H54 (cell line): ENCODE measurements at regions not wholly inside any gene's neighbourhood (a gene's known extent, or its start where the extent isn't known, plus 50 kb on each side); places are given as distances from the start of the nearest gene placed in this dataset.
"Not testable (repeated sequence)": the region's sequence is repeated elsewhere in the genome, so short reads cannot be mapped to it uniquely, and the experiment has no call there.

Experiments used
- DNase-seq: peaks from one replicate; pipeline ENCODE4 v3.0.0; 2011; ENCODE audit warnings: low spot score, mixed read lengths; ENCODE audit not compliant: insufficient read length
- FAIRE-seq: peaks from 3 replicates; lab custom pipeline; 2011; peaks lifted over from hg19 to GRCh38; lab: Jason Lieb, UNC
- POLR2A ChIP-seq: IDR thresholded peaks from 2 replicates; pipeline ENCODE4 v1.6.1; 2011; ENCODE audit warnings: low read depth, mild to moderate bottlenecking, low read length

DNA sequence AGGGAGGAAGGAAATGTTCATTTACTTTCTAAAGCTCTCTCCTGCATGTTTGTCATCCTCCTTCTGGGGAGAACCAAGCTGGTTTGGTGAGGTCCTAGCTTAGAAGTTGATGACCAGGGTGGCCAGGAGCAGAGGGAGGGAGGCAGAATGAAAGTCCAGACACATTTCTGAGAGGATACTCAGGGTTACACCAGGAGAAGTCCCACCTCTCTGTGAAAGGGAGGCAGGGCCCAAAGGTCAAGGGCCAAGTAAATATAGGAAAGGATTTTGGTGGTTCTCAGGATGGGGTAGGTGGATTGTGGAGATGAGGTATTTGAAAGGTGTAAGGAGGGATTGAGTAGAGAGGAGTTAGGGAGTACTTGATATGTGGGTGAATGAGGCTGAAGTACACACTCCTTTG, 58.0 kb upstream of the FBXO11 start:
- no peak for TF ChIP-seq POLR2A
- DNase-seq, result no peak
- FAIRE-seq, result no peak

DNA sequence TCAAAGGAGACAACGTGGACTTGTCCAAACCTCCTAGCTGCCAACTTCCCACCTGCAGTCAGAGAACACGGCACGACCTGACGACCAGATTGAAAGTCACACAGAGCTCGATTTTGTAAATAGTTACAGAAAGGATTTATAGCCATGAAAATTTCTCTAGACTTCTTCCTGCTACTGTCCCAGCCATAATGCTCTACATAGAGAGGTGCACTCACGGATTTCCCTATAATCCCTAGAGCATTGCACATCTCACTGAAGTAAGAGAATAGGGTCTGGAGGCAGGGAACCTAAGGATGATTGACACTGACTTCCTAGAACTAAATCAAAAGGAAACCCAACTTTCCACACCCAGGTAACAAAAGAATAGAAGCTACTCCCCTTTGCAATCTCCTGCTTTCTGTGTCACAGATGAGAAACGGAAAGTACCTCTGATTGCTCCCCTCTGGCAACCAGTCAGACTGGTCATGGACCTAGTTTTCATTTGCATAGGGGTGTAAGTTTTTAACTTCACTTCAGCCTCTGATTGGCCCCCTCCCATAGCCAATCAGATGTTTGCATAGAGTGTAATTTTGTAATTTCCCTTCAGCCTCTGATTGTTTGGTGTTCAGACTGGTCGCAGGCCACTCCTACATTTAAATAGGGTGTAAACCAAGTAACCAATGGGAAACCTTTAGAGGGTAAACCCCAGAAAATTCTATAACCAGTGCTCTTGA, 58.6 kb upstream of the FBXO11 start:
- DNase-seq (no peak), FAIRE-seq (no peak)
- no peak for TF ChIP-seq POLR2A

DNA sequence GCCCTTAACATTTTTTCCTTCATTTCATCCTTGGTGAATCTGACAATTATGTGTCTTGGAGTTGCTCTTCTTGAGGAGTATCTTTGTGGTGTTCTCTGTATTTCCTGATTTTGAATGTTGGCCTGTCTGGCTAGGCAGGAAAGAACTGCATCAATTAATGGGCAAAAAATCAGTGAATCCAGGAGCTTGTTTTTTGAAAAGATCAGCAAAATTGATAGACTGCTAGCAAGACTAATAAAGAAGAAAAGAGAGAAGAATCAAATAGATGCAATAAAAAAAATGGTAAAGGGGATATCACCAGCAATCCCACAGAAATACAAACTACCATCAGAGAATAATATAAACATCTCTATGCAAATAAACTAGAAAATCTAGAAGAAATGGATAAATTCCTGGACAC, 70.4 kb upstream of the FBXO11 start:
- DNase-seq, FAIRE-seq: not testable (repeated sequence)

DNA sequence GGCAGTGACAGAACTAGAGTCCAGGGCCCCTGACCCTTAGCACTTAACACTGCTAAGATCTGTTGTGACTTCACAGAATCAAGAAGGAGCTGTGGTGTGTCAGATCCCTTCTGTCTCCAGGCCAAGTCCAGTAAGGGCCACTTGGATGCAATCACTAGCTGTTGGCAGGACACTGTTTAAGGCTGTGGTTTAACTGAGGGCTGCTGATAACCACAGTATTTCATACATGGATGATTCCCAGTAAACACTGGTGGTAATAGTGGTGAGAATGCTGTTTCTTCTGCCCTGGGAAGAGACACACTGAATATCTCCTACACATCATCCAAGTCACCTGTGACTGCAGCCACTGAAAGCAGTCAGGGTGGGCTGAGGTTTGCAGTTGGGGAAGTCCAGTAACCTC, 77.7 kb upstream of the FBXO11 start:
- TF ChIP-seq POLR2A, result no peak
- FAIRE-seq (no peak), DNase-seq (no peak)

DNA sequence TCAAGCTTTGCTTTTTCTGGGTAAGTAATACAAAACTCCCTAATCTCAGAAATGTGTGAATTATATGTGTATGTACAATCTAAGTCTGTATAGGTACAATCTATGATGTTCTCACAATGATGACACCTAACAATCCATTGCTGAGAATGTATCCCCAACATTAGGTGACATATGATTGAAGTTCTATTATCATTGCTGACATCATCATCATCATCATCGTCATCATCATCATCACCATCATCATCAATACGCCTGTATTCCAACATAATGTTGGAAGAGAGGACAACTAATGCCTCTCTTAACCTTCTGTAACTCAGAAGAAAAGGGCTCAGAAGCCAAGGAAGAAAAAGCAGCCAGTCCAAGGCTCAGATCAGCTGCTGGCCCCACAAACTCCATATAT, 84.2 kb upstream of the FBXO11 start:
- no peak for FAIRE-seq
- no peak for DNase-seq
- no peak for TF ChIP-seq POLR2A

DNA sequence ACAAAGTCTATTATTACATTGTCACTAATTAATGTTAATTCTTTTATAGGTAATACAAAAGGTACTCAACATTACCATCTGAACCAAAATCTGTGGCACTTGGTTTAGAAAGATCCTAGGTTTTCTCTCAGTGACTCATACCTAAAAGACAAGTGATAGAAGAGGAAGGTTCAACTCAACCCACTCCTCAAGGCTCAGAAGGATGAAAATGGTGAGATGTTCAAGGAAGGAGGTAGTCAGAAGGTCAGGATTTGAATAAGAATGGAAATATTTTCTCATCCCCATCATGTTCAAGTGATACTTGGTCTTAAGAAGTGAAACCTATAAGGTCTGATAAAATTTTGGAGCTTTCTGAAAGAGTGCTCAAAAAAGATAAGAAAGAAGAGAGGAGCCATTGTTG, 86.4 kb upstream of the FBXO11 start:
- DNase-seq (no peak), FAIRE-seq (no peak)
- TF ChIP-seq POLR2A, result no peak

DNA sequence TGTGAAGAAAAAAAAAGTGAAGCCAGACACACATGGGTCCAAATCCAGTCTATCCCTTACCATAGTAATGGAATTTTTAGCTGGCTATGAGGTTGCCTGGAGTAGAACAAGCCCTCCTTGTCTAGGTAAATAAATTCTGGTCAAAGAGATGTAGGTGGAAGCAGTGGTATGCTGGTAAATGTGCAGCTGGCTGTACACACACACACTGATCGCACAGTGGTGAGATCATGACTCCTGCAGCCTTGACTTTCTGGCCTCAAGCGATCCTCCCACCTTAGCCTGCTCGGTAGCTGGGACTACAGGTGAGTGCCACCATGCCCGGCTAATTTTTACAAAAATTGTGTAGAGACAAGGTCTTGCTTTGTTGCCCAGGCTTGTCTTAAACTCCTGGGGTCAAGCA, 90.5 kb upstream of the FBXO11 start:
- no peak for TF ChIP-seq POLR2A
- FAIRE-seq (no peak), DNase-seq (no peak)

DNA sequence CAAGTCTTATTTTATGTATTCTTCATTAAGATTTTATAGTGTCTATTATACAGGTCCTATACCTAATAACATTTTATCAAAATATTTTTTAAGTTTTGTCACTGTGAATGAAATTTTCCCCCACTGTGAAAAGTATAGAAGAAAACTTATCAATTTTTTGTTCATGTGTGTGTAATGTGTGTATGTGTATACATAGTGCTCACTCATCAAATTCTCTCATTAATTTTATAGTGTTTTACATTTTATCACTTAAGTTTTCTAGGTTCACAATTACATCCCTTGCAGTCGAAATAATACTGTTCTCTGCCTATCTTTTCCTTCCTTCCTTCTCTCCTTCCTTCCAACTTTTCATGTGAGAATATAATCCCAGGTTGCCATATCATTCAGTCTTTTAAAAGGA, 93.2 kb upstream of the FBXO11 start:
- TF ChIP-seq POLR2A, result no peak
- no peak for FAIRE-seq
- no peak for DNase-seq

DNA sequence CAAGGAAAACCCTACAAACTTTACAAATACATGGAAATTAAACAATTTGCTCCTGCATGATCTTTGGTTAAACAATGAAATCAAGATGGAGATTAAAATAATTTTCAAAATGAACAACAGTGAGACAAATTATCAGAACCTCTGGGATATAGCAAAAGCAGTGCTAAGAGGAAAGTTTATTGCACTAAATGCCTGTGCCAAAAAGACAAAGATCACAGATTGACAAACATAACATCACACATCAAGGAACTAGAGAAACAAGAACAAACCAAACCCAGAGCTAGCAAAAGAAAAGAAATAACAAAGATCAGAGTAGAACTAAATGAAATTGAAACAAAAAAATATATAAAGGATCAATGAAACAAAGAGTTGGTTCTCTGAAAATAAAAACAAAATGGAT, 95.2 kb upstream of the FBXO11 start:
- FAIRE-seq (no peak), DNase-seq (no peak)
- TF ChIP-seq POLR2A, result no peak

DNA sequence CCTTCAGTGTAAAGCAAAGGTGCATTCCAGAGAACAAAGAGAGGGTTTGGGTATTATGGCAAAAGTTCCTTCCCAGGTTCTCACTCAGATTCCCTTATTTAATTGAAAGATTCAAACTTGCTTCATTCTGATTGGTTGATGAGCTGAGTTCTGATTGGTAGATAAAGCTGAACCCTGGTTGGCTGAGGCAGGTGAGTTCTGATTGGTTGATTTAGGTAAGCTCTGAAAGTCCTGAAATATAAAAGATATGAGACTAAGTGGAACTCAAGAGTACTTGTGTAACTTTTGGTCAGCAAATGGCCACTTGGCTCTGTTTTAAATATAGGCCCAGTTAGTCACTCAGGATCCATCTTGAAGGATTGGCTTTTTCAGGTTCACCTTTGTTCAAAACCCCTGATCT, 99.8 kb upstream of the FBXO11 start:
- no peak for FAIRE-seq
- DNase-seq, result no peak
- no peak for TF ChIP-seq POLR2A

DNA sequence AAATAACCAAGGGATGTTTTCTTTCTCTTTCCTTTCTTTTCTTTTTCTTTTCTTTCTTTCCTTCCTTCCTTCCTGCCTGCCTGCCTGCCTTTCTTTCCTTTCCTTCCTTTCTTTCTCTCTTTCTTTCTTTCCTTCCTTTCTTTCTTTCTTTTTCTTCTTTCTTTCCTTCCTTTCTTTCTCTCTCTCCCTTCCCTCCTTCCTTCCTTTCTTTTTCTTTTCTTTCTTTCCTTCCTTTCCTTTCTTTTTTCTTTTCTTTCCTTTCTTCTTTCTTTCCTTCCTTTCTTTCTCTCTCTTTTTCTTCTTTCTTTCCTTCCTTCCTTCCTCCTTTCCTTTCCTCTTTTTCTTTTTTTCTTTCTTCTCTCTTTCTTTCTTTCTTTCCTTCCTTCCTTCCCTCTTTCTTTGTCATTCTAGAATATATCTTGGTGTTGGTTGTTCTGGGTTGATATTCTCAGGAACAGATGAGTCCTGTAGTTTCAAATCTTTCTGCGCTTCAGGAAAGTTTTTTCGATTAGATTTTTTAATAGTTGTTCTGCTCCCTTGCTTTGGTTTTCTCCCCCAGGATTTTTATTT, 101.5 kb upstream of the FBXO11 start:
- no peak for FAIRE-seq
- DNase-seq, result no peak
- no peak for TF ChIP-seq POLR2A

DNA sequence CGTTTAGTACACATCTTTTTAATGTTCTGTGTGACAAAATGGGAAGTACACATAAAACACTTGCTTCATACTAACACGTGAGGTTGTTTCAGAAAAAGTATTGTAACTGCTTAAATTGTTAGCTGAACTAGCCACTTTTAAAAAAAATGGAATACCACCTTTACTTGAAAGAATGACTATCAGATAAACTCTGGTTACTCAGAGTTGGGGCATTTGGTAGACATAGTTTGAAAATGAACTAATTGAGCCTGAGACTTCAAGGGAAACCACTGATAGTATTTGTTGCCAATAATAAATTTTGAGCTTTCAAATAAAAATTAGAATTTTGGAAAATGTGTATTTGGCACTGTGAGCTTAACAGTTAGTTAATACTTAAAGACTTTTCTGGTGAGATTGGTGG, 103.0 kb upstream of the FBXO11 start:
- DNase-seq (no peak), FAIRE-seq (no peak)
- no peak for TF ChIP-seq POLR2A

DNA sequence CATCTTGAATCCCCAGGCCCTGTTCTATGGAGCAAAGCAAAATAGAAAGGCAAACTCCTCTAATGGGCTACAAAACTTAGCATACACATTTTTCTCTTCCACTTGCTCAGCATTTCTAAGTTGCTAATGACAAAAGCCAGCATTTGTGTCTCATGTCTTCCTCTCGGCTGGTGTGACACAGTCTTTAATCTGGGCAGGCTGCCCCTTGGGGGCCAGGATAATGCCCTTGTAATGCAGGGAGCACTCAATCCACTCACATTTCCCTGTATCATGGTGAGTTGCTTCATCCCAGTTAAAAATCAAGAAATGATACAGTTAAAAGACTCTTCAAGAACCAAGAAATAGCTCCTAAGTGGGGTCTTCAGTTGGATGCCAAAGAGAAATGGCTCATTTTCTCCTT, 109.1 kb upstream of the FBXO11 start:
- FAIRE-seq (no peak), DNase-seq (no peak)
- no peak for TF ChIP-seq POLR2A

DNA sequence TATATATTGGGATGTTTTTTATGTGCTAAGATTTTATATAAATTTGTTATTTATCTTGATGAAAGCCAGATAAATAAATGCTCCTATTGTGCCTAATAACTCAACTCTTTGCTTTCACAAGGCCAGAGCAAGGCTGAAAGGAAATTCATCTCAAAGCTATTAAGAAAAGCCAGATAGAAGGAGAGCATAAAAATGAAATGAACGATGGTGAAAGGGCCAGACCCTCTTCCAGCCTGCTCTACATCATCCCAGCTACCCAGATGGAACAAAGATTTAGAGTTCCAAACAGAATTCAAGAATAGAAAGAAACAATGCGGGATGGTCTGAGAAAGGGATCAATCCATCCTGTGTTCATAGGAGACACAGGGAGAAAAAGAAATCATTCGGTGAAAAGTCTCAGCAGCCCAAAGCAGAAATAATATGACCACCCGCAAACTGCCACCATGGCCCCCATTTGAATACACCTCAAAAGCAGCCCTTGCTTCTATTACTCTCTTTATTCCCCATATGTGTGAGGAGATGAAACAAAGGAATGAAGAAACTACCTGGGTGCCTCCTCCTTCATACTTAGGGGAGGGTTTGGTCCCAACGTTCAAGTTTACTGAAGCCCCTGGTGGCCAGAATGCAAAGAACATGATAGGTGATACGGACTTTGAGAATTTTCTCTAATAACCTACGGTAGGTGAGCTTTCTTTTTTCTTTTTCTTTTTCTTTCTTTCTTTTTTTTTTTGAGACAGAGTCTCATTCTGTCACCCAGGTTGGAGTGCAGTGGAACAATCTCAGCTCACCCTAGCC, 110.1 kb upstream of the FBXO11 start:
- FAIRE-seq (no peak), DNase-seq (no peak)
- no peak for TF ChIP-seq POLR2A

DNA sequence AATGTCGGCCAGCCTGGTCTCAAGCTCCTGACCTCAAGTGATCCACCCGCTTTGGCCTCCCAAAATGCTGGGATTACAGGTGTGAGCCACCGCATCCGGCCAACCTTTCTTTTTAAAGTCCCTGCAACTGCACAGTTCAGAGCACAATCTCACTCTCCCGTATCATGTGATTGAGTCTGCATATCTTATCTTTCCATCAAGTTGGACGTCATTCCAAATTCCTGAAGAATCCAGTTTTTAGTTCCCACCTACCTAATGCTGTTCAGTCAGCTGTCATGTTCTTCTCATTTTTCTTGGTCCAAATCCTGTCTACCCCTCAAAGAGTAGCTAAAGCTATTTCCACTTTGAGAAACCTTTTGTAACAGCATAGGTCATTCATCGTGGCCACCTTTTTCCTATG, 110.8 kb upstream of the FBXO11 start:
- FAIRE-seq, result no peak
- DNase-seq, result no peak
- no peak for TF ChIP-seq POLR2A
